Ovary (tissue), 3 donors: ENCODE measurements at regions not wholly inside any gene's neighbourhood (a gene's known extent, or its start where the extent isn't known, plus 50 kb on each side); places are given as distances from the start of the nearest gene placed in this dataset.

Source experiments
- EP300 ChIP-seq: sonication (generic); formaldehyde crosslinking; IDR thresholded peaks from one replicate; pipeline ENCODE4 v1.6.1; 2017; ENCODE audit warnings: antibody characterized with exemption
- POLR2A ChIP-seq: fragments of 450-650 bp; IDR thresholded peaks from one replicate; pipeline ENCODE4 v1.6.1; 2017; ENCODE audit warnings: antibody characterized with exemption, mild to moderate bottlenecking, moderate library complexity
- TF ChIP-seq, protein P1 (sequence below), 3 donors: fragments of 450-650 bp in 2 of 3; fragments of 200-600 bp in 1 of 3; IDR thresholded peaks; one replicate each; pipeline versions ENCODE4 v1.5.1 to v1.8.0; 2016 to 2022; ENCODE audit warnings: antibody characterized with exemption in 3 of 3, mild to moderate bottlenecking in 1 of 3
- donor health status: DM: no; HTN: no; CAD: no.

DNA sequence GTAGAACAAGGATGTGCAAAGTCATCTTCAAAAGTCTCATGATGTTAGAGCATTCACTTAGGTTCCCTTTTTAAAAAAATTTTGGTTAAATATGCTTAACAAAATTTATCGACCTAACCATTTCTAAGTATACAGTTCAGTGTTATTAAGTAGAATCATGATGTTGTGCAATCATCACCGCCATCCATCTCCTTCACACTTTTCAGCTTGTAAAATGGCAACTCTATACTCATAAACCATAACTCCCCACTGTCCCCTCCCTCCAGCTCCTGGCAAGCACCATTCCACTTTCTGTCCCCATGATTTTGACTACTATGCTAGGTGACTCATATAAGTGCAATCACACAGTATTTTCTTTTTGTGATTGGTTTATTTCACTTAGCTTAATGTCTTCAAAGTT is 895.0 kb downstream of the TBL1XR1 start:
- TF ChIP-seq, protein P1, sequence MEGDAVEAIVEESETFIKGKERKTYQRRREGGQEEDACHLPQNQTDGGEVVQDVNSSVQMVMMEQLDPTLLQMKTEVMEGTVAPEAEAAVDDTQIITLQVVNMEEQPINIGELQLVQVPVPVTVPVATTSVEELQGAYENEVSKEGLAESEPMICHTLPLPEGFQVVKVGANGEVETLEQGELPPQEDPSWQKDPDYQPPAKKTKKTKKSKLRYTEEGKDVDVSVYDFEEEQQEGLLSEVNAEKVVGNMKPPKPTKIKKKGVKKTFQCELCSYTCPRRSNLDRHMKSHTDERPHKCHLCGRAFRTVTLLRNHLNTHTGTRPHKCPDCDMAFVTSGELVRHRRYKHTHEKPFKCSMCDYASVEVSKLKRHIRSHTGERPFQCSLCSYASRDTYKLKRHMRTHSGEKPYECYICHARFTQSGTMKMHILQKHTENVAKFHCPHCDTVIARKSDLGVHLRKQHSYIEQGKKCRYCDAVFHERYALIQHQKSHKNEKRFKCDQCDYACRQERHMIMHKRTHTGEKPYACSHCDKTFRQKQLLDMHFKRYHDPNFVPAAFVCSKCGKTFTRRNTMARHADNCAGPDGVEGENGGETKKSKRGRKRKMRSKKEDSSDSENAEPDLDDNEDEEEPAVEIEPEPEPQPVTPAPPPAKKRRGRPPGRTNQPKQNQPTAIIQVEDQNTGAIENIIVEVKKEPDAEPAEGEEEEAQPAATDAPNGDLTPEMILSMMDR (IDR thresholded peaks at IDR 0.05) = no peak
- TF ChIP-seq POLR2A (no peak), EP300 (no peak)
